Suprapubic skin (tissue), 4 donors: ENCODE measurements at regions not wholly inside any gene's neighbourhood (a gene's known extent, or its start where the extent isn't known, plus 50 kb on each side); places are given as distances from the start of the nearest gene placed in this dataset.

Experiments used
- CTCF ChIP-seq, 2 donors: fragments of 200-600 bp in 1 of 2; fragments of 450-650 bp in 1 of 2; sonication (generic) in 1 of 2; IDR thresholded peaks; one replicate each; pipeline ENCODE4 v1.5.1; 2016 to 2019; ENCODE audit warnings: antibody characterized with exemption in 2 of 2, mild to moderate bottlenecking in 1 of 2, moderate library complexity in 1 of 2
- EP300 ChIP-seq: sonication (generic); formaldehyde crosslinking; IDR thresholded peaks from one replicate; pipeline ENCODE4 v1.6.1; 2017; ENCODE audit warnings: antibody characterized with exemption
- POLR2A ChIP-seq, 2 donors: fragments of 450-650 bp; IDR thresholded peaks; one replicate each; pipeline ENCODE4 v1.6.1; 2017; ENCODE audit warnings: antibody characterized with exemption in 2 of 2, mild to moderate bottlenecking in 2 of 2, moderate library complexity in 2 of 2
- POLR2AphosphoS5 ChIP-seq, 3 donors: sonication (generic); formaldehyde crosslinking; IDR thresholded peaks; one replicate each; pipeline ENCODE4 v1.6.1; 2017; ENCODE audit warnings: antibody characterized with exemption in 3 of 3

- no peak for TF ChIP-seq POLR2A (IDR thresholded peaks at IDR 0.05)
- no peak for TF ChIP-seq CTCF (IDR thresholded peaks at IDR 0.05)
- TF ChIP-seq POLR2AphosphoS5 (IDR thresholded peaks at IDR 0.05): no peak
- no peak for TF ChIP-seq EP300
These were observed 80.2 kb upstream of the RUFY1 start for GRCh38 chr5:179470201-179470600.
